Tibial nerve (tissue), 4 donors: ENCODE measurements at regions not wholly inside any gene's neighbourhood (a gene's known extent, or its start where the extent isn't known, plus 50 kb on each side); places are given as distances from the start of the nearest gene placed in this dataset.

ENCODE experiments used
- CTCF ChIP-seq, 5 experiments: fragments of 200-600 bp in 3 of 5; fragments of 450-650 bp in 2 of 5; sonication (generic) in 3 of 5; IDR thresholded peaks; one replicate each; pipeline ENCODE4 v1.5.1; 2016 to 2019; ENCODE audit warnings: antibody characterized with exemption in 5 of 5, mild to moderate bottlenecking in 3 of 5, moderate library complexity in 2 of 5
- EP300 ChIP-seq, 2 donors: sonication (generic); formaldehyde crosslinking; IDR thresholded peaks; one replicate each; pipeline ENCODE4 v1.6.1; 2017; ENCODE audit warnings: antibody characterized with exemption in 2 of 2, mild to moderate bottlenecking in 1 of 2
- POLR2A ChIP-seq, 2 donors: fragments of 450-650 bp; IDR thresholded peaks; one replicate each; pipeline ENCODE4 v1.6.1; 2017; ENCODE audit warnings: antibody characterized with exemption in 2 of 2, mild to moderate bottlenecking in 2 of 2, moderate library complexity in 2 of 2

DNA sequence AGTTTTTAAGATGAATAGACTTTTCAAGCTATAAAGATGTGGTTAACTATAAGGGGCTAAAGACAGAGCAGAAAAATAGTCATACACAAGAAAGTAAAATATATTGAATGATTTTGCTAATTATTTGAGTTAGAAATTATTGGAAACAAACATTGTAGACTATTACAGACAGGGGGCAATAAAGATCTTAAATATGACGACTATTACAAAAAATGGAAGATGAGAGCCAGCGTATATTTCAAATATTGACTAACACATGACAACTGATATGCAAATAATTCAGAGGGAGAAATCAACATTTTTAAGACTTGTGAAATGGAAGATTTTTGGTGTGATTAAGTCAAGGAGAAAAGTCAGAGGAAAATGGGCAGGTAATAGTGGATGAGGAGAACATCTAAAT, 520.2 kb upstream of the NUDT12 start:
- TF ChIP-seq CTCF (IDR thresholded peaks at IDR 0.05) (no peak), POLR2A (IDR thresholded peaks at IDR 0.05) (no peak), EP300 (IDR thresholded peaks at IDR 0.05) (no peak)
